GM18511 (cell line): ENCODE measurements at regions not wholly inside any gene's neighbourhood (a gene's known extent, or its start where the extent isn't known, plus 50 kb on each side); places are given as distances from the start of the nearest gene placed in this dataset.
"Not testable (repeated sequence)": the region's sequence is repeated elsewhere in the genome, so short reads cannot be mapped to it uniquely, and the experiment has no call there.

Experiments
- ATAC-seq: cut with Tn5 transposase; IDR thresholded peaks from one replicate; pipeline ENCODE4 v1.9.1; 2021; ENCODE audit warnings: mild to moderate bottlenecking, moderate library complexity; ENCODE audit not compliant: unreplicated experiment

- not testable (repeated sequence) for ATAC-seq
Measured at GRCh38 chr1:148279002-148279542, 127.0 kb upstream of the NBPF11 start.

GRCh38 chr1:148277865-148278279 is 125.8 kb upstream of the NBPF11 start:
- ATAC-seq = not testable (repeated sequence)

- ATAC-seq = not testable (repeated sequence)
Measured at GRCh38 chr1:148267066-148267465, 115.0 kb upstream of the NBPF11 start.

GRCh38 chr1:148264374-148265276 is 112.5 kb upstream of the NBPF11 start:
- ATAC-seq = no peak

GRCh38 chr1:148263906-148264255 is 111.8 kb upstream of the NBPF11 start:
- ATAC-seq = no peak

GRCh38 chr1:148263128-148263905 is 111.2 kb upstream of the NBPF11 start:
- no peak for ATAC-seq

- ATAC-seq = not testable (repeated sequence)
Measured at GRCh38 chr1:148261684-148262083, 109.6 kb upstream of the NBPF11 start.

- not testable (repeated sequence) for ATAC-seq
Measured at GRCh38 chr1:148257886-148258285, 105.8 kb upstream of the NBPF11 start.

- not testable (repeated sequence) for ATAC-seq
Measured at GRCh38 chr1:148254611-148255429, 102.7 kb upstream of the NBPF11 start.

- not testable (repeated sequence) for ATAC-seq
Measured at GRCh38 chr1:148253808-148254207, 101.7 kb upstream of the NBPF11 start.

- ATAC-seq = not testable (repeated sequence)
Measured at GRCh38 chr1:148248798-148249197, 96.7 kb upstream of the NBPF11 start.

GRCh38 chr1:148246258-148246861 is 94.3 kb upstream of the NBPF11 start:
- not testable (repeated sequence) for ATAC-seq

GRCh38 chr1:148245843-148246242 is 93.8 kb upstream of the NBPF11 start:
- not testable (repeated sequence) for ATAC-seq

- not testable (repeated sequence) for ATAC-seq
Measured at GRCh38 chr1:148245443-148245842, 93.4 kb upstream of the NBPF11 start.

- ATAC-seq = not testable (repeated sequence)
Measured at GRCh38 chr1:148233250-148233649, 81.2 kb upstream of the NBPF11 start.

- not testable (repeated sequence) for ATAC-seq
Measured at GRCh38 chr1:148228846-148229245, 76.8 kb upstream of the NBPF11 start.

GRCh38 chr1:148222399-148223159 is 70.5 kb upstream of the NBPF11 start:
- ATAC-seq = not testable (repeated sequence)

GRCh38 chr1:148221593-148221992 is 69.5 kb upstream of the NBPF11 start:
- ATAC-seq = not testable (repeated sequence)

GRCh38 chr1:148219229-148219628 is 67.1 kb upstream of the NBPF11 start:
- not testable (repeated sequence) for ATAC-seq
